ENCODE measurements at regions not wholly inside any gene's neighbourhood (a gene's known extent, or its start where the extent isn't known, plus 50 kb on each side); places are given as distances from the start of the nearest gene placed in this dataset.
"Not testable (repeated sequence)": the region's sequence is repeated elsewhere in the genome, so short reads cannot be mapped to it uniquely, and the experiment has no call there.

DNA sequence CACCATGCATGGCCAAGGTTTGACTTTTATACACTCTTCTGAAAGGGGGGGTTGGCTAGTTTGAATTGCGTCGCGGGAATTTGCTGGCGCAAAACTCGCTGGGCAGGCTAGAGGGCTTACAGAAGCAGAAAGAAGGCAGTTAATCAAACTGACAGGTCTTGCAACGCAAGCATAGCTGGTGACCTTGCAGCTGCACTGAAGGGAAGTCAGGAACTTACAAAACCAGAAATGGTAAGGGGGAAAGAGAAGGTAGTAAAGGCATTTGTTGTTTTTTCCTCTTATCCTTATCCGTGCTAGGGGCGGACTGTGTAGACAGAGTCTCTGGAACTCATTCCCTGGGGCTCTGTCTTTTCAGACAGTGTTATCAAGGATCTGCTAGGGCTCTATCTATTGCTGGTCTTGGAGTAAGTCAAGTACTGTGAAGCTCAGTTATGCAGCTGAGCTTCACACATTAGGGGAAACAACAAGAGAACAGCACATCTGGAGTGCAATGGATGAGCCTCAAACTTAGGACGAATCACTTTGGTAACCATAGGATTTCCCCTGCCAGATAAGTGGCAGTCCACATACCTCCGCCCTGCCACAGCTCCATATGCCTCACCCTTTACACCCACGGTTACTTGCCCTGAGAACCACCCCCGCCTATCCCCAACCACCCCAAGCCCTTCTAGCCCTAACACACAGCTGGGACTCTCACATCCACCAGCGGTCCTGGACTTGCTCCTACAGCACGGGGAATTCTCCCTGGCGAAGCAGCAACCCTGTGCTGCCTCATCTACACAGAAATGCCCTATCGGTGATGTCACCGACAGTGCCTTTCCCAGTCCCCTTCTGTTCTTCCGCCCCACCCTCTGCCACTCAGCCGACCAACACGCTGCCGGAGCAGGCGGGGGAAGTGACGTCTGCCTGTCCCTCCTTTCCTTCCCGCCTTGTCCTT lies 251.4 kb downstream of the FAM72C start:
- TF ChIP-seq, protein P1, sequence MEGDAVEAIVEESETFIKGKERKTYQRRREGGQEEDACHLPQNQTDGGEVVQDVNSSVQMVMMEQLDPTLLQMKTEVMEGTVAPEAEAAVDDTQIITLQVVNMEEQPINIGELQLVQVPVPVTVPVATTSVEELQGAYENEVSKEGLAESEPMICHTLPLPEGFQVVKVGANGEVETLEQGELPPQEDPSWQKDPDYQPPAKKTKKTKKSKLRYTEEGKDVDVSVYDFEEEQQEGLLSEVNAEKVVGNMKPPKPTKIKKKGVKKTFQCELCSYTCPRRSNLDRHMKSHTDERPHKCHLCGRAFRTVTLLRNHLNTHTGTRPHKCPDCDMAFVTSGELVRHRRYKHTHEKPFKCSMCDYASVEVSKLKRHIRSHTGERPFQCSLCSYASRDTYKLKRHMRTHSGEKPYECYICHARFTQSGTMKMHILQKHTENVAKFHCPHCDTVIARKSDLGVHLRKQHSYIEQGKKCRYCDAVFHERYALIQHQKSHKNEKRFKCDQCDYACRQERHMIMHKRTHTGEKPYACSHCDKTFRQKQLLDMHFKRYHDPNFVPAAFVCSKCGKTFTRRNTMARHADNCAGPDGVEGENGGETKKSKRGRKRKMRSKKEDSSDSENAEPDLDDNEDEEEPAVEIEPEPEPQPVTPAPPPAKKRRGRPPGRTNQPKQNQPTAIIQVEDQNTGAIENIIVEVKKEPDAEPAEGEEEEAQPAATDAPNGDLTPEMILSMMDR (IDR thresholded peaks at IDR 0.05; ENCODE audit: control extremely low read depth, extremely low read depth, low read depth, missing control alignments): no peak
- ChIA-PET POLR2A (no interaction called here), CTCF (interaction anchor here (1.4 kb wide), 1 partner anchor 11 kb away, joined by 4 read pairs; no protein-coding TSS in a partner anchor)
- no peak for DNase-seq (ENCODE audit: extremely low spot score)

DNA sequence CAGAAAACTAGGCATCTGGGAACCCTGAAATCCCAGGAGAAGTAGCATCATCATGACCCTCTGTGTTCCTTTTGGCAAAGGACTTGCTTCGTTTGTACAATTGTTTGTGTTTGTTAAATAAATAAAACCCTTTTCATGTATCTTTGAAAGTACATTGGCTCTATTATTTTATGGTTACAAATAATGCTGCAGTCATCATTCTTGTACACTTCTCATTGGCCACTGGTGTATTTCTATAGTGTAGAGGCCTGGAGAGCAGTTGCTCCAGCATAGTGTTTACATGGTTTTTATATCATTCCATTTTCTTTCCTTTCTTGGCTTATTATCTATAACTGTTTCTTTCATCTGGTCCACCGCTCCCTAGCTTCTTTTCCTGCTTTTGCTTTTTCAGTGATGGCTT lies 253.3 kb downstream of the FAM72C start:
- ChIA-PET POLR2A (no interaction called here), CTCF (no interaction called here)
- DNase-seq (ENCODE audit: extremely low spot score): no peak
- TF ChIP-seq, protein P1 (IDR thresholded peaks at IDR 0.05; ENCODE audit: control extremely low read depth, extremely low read depth, low read depth, missing control alignments): no peak

DNA sequence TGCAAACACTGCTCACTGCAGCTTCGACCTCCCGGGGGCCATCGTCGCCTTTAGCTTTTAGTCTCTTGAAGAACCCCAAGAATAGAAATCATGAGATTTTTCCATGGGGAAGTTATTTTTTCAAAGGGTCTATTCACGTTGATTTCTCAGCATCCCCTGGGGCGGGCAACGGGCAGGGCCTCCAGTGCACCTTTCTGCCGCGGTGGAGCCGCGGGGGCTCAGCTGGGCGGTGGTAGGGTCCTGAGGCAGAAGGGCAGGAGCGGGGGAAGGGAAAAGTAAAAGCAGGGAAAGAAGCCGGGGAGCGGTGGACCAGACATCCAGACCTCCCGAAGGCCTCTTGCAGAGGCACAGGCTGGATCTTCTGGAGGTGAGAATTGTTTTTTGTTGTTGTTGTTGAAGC lies 253.8 kb downstream of the FAM72C start:
- POLR2A ChIA-PET: no interaction called here
- no peak for DNase-seq (ENCODE audit: extremely low spot score)
- TF ChIP-seq, protein P1 (IDR thresholded peaks at IDR 0.05; ENCODE audit: control extremely low read depth, extremely low read depth, low read depth, missing control alignments): no peak
- CTCF ChIA-PET: no interaction called here

- TF ChIP-seq, protein P1 (IDR thresholded peaks at IDR 0.05; ENCODE audit: control extremely low read depth, extremely low read depth, low read depth, missing control alignments): no peak
- DNase-seq (ENCODE audit: extremely low spot score): no peak
- ChIA-PET CTCF (no interaction called here), POLR2A (no interaction called here)
These were observed 254.4 kb downstream of the FAM72C start for GRCh38 chr1:143717434-143717833.

DNA sequence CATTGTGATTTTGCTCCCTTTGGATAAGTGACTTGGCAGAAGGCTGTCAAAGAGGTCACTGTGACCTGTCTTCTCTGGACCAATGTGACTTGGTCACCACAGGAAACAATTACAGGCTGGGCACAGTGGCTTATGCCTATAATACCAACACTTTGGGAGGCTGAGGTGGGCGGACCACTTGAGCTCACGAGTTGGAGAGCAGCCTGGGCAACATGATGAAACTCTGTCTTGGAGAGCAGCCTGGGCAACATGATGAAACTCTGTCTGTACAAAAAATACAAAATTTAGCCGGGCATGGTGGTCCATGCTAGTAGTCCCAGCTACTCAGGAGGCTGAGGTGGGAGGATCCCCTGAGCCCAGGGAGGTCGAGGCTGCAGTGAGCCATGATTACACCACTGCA lies 256.9 kb downstream of the FAM72C start:
- POLR2A ChIA-PET; DNase-seq (ENCODE audit: extremely low spot score); CTCF ChIA-PET: not testable (repeated sequence)

DNA sequence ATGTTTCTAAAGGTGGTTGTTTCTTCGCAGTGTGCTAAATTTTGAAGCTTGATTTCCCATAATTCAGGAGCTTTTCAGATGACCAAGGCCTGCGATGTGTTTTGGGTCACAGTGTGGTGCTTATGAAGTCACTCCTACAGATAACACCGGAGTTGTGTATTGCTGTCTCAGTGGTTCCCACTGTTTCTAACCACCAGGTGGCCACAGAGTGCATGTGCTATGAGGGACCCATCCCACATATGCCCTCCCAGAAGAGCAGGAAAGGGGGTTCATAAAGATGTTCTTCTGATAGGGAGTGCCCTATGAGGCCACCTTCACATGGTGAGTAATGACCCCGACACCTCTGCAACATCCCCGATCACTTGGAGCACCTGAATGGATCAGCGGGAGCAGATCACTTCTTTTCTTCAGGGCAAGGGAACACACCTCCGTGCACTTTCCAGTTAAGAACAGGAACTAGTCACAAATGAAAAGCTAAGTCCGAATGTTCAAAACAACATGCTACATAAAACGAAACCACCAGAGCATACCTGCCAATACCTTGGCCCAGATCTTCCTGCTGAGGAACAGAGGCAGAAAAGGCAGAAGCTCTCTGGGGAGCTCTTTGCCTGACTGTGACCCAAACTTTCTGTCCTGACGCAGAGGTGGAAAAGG lies 262.1 kb downstream of the FAM72C start:
- CTCF ChIA-PET: interaction anchor here (1.1 kb wide), 1 partner anchor 10 kb away, joined by 4 read pairs; no protein-coding TSS in a partner anchor
- POLR2A ChIA-PET; DNase-seq (ENCODE audit: extremely low spot score): not testable (repeated sequence)
- TF ChIP-seq, protein P1 (IDR thresholded peaks at IDR 0.05; ENCODE audit: control extremely low read depth, extremely low read depth, low read depth, missing control alignments): peak; percentile 18

DNA sequence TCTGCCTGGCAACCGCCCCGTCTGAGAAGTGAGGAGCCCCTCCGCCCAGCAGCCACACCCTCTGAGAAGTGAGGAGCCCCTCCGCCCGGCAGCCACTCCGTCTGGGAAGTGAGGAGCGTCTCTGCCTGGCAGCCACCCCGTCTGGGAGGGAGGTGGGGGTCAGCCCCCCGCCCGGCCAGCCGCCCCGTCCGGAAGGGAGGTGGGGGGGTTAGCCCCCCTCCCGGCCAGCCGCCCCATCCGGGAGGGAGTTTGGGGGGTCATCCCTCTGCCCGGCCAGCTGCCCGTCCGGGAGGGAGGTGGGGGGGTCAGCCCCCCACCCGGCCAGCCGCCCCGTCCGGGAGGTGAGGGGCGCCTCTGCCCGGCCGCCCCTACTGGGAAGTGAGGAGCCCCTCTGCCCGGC lies 269.0 kb downstream of the FAM72C start:
- CTCF ChIA-PET; POLR2A ChIA-PET; DNase-seq (ENCODE audit: extremely low spot score): not testable (repeated sequence)

Measured in GM10248 (cell line).